ENCODE measurements at regions not wholly inside any gene's neighbourhood (a gene's known extent, or its start where the extent isn't known, plus 50 kb on each side); places are given as distances from the start of the nearest gene placed in this dataset.
"Not testable (repeated sequence)": the region's sequence is repeated elsewhere in the genome, so short reads cannot be mapped to it uniquely, and the experiment has no call there.

DNA sequence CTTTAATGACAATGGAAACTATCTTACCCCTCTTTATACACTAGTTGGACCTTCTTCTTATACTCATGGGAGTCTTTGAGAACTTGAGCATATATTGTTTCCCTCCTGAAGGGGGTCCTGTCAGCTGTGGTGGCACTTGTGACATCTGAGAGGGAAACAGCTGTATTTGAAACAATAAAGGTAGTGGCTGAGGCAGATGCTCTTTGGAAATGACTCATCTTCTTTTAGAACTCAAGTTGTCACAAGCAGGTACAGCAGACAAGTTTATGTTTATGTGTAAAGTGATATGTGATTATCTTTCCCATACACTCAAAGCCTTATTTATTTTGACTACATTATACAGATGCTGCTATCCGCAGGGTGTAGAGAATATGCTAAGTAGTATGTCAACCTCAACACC, 220.0 kb upstream of the GRM7 start:
- DNase-seq (ENCODE audit: low read depth in 2 of 3, low spot score in 2 of 3), result no peak

DNA sequence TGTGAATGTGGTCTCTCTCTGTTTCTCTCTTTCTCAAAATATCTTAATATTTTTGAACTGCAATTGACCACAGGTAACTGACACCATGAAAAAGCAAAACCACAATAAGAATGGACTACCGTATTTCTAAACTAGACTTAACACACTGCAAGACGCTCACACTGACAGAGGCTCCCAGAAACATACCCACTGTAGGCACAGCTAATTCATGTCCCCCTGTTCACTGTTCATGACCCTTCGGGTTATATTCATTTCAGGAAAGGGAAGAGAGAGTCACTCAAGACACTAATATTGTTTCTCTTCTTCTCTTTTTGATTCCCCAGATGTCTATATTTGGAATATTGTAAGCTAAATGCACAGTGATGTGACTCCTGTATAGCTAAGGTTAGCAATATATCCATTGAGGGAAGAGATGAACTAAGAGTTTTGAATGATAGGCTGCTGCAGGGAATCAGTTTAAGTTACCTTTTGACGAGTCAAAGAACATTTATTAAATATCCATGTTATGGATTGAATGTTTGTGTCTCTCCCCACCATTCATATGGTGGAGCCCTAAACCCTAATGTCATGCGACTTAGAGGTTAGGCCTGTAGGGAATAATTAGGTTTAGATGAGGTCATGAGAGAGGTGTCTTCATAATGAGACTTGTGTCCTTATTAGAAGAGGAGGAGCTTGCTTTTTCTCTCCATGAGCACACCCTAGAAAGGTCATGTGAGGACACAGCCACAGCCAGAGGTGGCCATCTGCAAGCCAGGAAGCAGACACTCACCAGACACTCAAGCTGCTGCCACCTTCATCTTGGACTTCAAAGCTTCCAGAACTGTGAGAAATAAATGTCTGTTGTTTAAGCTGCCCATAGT, 216.6 kb upstream of the GRM7 start:
- DNase-seq (ENCODE audit: low read depth in 2 of 3, low spot score in 2 of 3), result no peak

DNA sequence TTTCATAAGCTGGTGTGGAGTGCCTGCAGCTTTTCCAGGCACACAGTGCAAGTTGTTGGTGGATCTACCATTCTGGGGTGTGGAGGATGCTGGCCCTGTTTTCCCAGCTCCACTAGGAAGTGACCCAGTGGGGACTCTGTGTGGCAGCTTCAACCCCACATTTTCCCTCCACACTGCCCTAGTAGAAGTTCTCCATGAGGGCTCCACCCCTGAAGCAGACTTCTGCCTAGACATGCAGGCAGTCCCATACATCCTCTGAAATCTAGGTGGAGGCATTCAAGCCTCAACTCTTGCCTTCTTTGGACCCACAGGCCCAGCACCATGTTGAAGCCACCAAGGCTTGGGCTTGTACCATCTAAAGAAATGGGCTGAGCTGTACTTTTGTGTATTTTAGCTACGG, 206.2 kb upstream of the GRM7 start:
- no peak for DNase-seq (ENCODE audit: low read depth in 2 of 3, low spot score in 2 of 3)

DNA sequence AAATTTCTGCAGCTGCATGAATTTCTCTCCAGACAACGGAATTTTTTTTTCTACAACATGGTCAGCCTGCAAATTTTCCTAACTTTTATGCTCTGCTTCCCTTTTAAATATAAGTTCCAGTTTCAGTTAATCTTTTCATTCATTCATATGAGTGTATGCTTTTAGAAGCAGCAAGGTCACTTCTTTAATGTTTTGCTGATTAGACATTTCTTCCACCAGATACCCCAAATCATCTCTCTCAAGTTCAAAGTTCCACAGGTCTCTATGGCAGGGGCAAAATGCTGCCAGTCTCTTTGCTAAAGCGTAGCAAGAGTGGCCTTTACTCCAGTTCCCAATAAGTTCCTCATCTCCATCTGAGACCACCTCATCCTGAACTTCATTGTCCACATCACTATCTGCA, 205.6 kb upstream of the GRM7 start:
- DNase-seq (ENCODE audit: low read depth in 2 of 3, low spot score in 2 of 3), result no peak

DNA sequence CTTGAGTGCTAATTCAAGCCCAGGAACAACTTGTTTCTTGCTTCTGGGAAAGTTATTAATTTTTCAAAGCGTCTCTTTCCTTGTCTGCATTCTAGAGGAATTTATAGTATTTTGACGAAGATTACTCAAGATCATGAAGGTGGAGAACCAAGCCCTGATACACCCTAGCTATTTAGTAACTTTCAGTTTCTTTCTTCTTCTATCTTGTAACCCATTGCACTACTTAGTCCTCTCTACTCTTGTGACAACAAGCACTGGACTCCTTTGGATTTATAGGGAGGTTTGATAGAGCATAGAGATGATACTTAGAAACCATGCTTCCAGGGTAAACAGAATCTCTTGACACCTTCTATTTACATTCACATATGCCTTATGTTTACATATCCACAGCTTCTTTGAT, 203.3 kb upstream of the GRM7 start:
- no peak for DNase-seq (ENCODE audit: low read depth in 2 of 3, low spot score in 2 of 3)

DNA sequence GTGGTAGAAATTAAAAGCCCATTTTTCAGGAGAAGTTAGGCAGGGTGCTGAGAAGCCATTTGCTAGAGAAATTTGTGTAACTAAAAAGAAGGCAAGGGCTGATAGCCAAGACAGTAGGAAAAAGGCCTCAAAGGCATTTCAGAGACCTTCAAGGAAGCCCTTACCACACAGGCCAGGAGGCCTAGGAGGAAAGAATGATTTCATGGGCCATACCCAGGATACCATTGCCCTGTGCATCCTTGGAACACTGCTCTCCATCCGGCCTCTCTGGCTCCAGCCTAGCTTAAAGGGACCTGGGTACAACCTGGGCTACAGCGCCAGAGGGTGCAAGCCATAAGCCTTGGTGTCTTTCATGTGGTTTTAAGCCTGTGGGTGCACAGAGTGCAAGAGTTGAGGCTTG, 193.6 kb upstream of the GRM7 start:
- DNase-seq (ENCODE audit: low read depth in 2 of 3, low spot score in 2 of 3), result no peak

DNA sequence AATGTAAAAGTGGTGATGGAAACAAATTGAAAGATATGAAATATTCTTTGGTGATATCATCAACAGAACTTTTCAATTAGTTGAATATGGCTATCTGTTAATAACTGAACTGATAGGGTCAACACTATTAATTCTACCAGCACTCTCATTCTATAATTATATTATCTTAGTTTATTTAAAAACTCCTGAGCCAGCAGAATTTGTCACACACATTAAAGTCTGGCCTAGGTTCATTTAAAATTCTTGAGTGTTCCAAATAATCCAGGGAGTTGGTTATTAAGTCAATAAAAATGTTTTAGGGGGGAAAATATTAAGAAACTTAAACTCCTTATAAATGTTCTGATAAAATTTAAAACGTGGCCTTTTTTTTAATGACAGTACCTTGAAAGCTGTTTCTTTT, 189.6 kb upstream of the GRM7 start:
- no peak for DNase-seq (ENCODE audit: low read depth in 2 of 3, low spot score in 2 of 3)

DNA sequence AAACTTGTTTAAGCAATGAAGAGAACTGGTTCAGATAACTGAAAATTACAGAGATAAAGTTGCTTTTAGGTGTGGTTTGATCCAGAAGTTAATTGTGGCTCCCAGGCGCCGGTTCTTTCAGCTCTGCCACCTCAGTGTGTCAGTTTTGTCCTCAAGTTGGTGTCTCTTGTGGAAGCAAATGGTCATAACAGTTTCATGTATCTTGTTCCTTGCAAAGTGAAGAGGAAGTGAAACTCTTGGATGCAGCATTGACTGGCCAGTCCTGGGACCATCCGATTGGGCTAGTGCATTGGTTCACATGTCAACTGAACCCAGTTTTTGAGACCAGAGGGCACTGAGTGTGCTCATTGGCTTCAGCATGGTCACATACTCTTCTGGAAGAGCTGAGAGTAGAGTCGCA, 181.4 kb upstream of the GRM7 start:
- no peak for DNase-seq (ENCODE audit: low read depth in 2 of 3, low spot score in 2 of 3)

DNA sequence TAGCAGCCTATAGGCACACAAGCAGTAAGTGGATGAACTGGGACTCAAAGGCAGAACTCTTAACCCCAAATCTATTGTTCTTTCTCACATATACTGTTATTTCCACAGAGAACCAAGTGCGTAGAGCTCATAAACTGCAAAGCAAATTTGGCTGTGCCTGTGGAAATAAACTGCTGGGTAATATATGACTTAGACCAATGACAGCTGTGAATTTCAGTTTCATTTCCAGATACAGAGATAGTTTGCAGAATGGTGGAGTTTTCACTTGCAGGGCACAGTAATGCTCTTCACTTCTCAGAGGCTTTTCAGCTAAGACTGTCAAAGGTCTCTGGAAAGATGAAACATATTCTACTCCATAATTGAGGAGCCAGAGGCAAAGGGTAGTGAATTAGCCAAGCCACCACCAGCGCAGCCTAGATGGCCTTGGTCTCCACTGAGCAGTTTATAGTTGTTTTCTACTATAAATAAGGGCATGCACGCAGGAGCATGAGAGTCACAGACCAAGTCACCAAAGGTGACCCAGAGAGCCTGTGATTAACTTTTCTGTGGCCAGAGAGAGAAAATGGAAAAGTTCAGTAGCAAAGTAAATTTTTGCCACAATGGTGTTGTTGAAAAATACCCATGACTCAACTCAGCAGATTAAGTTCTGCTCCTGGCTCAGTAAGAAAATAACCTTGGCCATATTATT, 180.7 kb upstream of the GRM7 start:
- no peak for DNase-seq (ENCODE audit: low read depth in 2 of 3, low spot score in 2 of 3)

DNA sequence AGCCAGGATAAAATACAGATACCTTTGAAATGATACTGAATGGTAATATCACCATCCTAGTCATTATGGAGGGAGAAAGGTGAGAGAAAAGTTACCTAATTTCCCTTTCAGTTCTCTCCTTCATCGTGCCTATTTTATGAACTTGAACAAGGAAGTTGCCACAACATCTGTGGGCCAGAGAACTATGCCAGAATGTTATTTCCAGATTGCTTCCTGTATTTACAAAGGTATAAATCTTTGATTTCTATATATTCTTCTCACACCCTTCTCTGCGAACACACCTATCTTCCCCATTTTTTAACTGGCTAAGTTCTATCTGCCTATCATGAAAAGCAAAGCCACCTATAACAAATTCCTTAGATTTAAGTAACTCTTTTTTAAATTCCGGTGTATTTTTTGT, 163.6 kb upstream of the GRM7 start:
- DNase-seq (ENCODE audit: low read depth in 2 of 3, low spot score in 2 of 3), result no peak

DNA sequence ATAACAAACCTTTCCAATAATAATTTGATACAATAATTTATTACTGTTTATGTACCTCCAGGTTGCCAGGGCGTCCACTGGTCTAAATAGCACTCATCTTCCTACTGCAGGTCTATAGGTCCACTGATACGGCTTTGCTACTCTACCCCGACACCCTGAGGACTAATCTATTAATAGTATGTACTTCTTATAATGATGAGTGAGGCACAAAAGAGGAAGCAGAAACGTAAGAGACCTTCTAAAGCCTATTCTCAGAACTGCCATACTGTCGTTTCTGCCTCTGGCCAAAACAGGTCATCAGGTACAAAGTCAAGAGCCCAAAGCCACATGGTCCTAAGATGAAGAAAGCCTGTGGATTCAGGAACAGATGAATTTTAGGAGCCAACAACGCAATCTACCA, 163.2 kb upstream of the GRM7 start:
- no peak for DNase-seq (ENCODE audit: low read depth in 2 of 3, low spot score in 2 of 3)

DNA sequence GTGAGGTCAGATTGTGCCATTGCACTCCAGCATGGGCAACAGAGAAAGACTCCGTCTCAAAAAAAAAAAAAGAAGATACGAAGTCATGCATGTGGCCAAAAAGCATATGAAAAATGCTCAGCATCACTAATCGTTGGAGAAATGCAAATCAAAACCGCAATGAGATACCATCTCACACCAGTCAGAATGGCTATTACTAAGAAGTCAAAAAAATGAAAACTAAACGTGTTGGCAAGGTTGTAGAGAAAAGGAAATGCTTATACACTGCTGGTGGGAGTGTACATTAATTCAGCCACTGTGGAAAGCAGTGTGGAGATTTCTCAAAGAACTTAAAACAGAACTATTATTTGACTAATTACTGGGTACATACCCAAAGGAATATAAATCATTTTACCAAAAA, 156.1 kb upstream of the GRM7 start:
- not testable (repeated sequence) for DNase-seq (ENCODE audit: low read depth in 2 of 3, low spot score in 2 of 3)

DNA sequence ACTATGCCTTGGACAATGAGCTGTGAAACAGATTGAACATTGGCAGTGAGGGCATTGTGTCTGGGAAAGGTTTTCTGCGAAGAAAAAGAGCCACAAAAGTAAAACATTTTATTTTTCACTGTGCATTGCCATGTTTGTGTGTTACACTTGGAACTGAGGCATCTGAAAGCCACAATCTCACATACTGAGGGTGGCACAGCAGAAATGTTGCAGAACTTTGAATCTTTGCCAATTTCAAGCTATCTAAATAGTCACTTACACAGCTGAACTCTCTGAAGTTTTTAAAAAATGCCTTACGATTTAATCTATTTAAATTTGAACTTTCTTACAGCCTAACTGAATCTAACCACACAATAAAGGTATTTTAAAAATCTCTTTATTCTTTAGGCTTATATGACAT, 154.1 kb upstream of the GRM7 start:
- DNase-seq (ENCODE audit: low read depth in 2 of 3, low spot score in 2 of 3), result no peak

DNA sequence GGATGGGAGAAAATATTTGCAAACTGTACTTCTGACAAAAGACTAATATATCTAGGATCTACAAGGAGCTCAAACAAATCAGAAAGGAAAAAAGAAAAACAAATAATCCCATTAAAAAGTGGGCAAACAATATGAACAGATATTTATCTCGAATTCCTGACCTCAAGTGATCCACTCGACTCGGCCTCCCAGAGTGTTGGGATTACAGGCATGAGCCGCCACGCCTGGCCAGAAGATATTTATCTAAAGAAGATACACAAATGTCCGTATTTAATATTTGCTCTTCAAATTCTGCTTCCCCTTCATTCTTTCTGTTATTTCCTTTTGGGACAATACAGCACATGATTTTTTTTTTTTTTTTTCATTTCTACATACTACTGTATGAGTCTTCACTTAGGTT, 151.7 kb upstream of the GRM7 start:
- DNase-seq (ENCODE audit: low read depth in 2 of 3, low spot score in 2 of 3), result no peak

DNA sequence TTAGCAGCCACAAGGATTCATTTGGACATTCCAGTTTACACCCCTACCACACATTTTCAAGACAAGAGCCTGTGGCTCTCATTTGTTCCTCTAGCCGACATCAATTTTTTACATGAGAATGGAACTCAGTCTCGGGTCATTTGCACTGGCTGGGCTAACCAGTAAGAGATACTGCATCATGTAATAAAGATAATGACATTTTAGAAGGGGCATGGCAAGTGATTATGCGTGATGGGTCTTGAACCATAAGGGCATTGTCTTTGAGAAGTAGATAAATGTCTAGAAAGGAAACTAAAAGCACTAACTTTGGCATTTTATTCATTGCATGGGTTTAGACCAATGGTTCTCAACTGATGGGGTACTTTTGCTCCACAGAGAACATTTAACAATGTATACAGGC, 146.0 kb upstream of the GRM7 start:
- DNase-seq (ENCODE audit: low read depth in 2 of 3, low spot score in 2 of 3), result no peak

DNA sequence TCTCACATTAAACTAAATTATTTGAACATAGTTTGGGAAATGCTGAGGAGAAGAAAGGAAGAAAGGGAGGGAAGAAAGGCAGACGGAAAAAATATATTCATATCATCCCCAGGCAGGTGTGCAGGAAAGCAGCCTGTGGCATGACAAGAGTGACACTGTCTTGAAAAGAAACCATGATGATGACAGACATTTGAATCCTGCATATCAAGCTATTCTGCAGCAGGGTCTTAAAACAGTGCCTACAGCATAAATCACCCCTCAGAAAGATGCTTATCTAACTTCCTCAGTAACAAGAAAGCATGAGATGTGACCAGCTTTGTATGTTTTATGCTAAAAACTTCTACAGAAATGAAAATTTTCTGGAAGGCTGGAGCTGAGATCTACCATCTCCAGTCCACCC, 144.5 kb upstream of the GRM7 start:
- DNase-seq (ENCODE audit: low read depth in 2 of 3, low spot score in 2 of 3), result no peak

DNA sequence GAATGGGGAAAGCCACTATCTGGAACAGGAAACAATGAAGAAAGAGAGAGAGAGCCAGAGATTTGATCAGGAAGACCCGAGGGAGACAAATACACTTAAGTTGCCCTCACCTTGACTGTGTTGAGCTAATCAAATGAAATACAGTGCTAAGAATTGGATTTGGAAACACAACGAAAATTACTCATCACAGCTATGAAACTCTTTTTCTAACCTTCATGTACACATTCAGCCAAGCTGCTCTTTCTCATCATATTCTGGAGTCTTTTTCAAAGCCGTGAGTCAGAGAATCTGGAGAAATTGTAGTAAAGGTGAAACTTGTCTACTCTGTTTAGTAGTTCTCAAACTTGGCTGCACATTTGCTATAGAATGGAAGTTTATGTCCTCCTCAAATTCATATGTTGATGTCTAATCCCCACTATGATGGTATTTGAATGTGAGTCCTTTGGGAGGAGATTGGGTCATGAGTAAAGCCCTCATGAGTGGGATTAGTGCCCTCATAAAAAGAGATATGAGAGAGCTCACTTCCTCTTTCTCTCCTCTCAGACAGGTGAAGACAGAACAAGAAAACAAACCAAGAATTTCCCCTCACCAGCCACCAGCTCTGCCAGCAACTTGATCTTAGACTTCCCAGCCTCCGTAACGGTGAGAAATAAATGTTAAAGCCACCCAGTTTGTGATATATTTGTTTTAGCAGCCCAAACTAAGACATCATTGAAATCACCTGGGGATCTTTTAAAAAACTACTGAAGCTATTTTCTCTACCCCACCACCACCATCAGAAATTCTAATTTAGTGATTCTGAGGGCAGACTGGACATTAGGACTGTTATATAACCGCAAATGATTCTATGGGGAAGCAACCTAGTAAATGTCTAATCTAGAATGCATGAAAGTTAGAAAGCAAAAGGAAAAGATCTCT, 143.6 kb upstream of the GRM7 start:
- DNase-seq (ENCODE audit: low read depth in 2 of 3, low spot score in 2 of 3), result no peak

DNA sequence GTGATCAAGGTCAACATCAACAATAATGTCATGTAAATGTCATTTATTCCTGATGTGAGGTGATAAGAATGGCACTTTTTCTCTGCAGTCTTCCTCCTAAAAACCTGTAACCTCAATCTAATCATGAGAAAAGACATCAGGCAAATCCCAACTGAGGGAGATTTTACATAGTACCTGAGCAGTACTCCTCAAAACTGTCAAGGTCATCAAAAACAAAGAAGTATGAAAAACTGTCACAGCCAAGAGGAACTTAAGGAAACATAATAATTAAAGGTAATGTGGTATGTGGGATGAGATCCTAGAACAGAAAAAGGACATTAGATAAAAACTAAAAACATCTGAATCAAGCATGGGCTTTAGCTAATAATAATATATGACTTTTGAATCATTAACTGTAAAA, 140.9 kb upstream of the GRM7 start:
- no peak for DNase-seq (ENCODE audit: low read depth in 2 of 3, low spot score in 2 of 3)

DNA sequence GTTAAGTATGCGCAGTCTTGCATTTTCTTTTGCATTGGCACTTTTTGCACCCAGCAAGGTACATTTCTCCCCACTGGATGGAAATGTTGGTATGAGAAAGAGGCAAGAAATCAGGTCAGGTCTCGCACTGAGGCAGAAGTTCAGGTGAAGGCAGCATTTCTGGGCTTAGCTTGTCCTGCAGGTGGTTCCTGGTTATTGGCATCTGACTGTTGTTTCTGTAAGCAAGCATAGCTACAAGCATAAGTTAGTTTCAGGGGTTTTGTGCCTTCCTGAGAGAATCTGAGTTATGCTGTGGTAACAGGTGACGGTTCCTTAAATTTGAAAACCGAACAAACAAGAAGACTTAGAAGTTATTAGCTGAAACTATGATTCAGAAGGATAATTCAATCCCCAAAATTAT, 139.4 kb upstream of the GRM7 start:
- no peak for DNase-seq (ENCODE audit: low read depth in 2 of 3, low spot score in 2 of 3)

DNA sequence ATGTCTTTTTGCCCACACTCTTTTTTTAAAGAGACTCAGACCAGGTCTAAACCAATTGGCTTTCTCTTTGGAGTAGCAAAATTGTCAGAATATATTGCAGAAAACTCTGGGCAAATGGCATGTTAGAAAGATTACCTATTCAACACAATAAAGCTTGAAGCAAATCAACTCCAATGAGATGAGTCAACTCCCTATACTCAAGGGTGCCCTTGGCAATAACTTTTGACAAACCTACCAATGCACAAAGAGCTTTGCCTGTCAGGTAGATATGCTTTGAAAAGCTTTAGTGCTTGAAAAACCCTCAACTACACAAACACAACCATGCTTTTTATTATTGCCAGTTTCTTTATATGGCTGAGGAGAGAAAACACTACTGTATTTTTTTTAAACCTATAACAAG, 137.7 kb upstream of the GRM7 start:
- no peak for DNase-seq (ENCODE audit: low read depth in 2 of 3, low spot score in 2 of 3)

DNA sequence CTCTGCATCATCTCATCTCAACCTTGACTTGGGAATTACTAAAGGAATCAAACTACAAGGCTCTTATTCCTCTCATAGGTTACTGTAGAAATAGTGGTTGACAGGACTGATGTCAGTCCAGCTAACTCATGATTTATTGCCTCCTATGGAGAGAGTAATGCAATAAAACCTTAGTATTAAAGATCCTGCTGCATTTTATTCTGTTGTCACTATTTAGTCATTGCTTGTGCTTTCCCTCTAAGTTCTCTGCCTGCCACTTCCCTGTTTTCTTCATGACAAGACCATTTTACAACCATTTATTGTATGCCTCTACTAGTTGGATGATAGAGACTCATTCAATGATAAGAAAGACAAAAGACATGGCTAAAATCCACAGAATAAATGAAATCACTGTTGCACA, 134.1 kb upstream of the GRM7 start:
- DNase-seq (ENCODE audit: low read depth in 2 of 3, low spot score in 2 of 3), result no peak

DNA sequence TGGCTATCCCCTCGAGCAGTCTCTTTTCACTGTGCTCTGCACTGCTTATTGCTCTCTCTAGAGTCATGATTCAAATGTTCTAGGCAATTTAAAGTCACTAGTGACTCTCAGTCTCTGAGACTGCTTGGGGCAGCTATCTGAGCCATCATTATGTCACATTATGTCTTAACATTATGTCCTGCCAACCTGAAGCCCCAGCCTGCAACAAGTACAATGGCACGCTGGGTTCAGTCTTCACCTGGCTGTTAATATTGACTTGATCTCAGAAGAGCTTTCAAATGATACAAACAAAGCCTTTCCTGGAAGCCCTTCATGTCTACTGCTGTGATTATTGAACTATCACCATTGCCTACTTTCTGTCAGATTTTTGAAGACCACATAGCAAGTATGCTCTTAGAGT, 128.1 kb upstream of the GRM7 start:
- no peak for DNase-seq (ENCODE audit: low read depth in 2 of 3, low spot score in 2 of 3)

All from activated CD8-positive, alpha-beta memory T cell treated with anti-CD3 and anti-CD28 coated beads for 48 hours (primary cell).